CD8-positive, alpha-beta memory T cell (primary cell): ENCODE measurements at regions not wholly inside any gene's neighbourhood (a gene's known extent, or its start where the extent isn't known, plus 50 kb on each side); places are given as distances from the start of the nearest gene placed in this dataset.

ENCODE experiments used
- CTCF ChIA-PET: fragments of 350-600 bp; sonication (Branson Sonifier 250); formaldehyde crosslinking; loops from one replicate; lab custom pipeline; 2021; ENCODE audit warnings: antibody characterized with exemption; lab: Charles Lee
- POLR2A ChIA-PET: fragments of 350-600 bp; sonication (Branson Sonifier 250); formaldehyde crosslinking; loops from one replicate; lab custom pipeline; 2021; ENCODE audit warnings: antibody characterized with exemption; lab: Charles Lee
- DNase-seq, 5 donors: peaks; one replicate each; pipeline versions ENCODE4 v3.0.0 to v3.0.0-alpha.2; 2020 to 2022; ENCODE audit warnings: mixed read lengths in 1 of 5
- H3K27ac ChIP-seq: one replicate; pipeline ENCODE4 v1.7.0; 2013; ENCODE audit warnings: low read depth, mild to moderate bottlenecking, low read length, moderate library complexity
- H3K27me3 ChIP-seq: 2 replicates; pipeline ENCODE4 v1.7.0; 2013; ENCODE audit warnings: low read length, mild to moderate bottlenecking; ENCODE audit not compliant: insufficient read depth, poor library complexity, severe bottlenecking
- H3K36me3 ChIP-seq: 2 replicates; pipeline ENCODE4 v1.7.0; 2013; ENCODE audit warnings: mild to moderate bottlenecking, low read length, moderate library complexity; ENCODE audit not compliant: insufficient read depth
- H3K4me1 ChIP-seq: 2 replicates; pipeline ENCODE4 v1.7.0; 2013; ENCODE audit warnings: mild to moderate bottlenecking, low read length, moderate library complexity; ENCODE audit not compliant: insufficient read depth
- H3K4me3 ChIP-seq: 2 replicates; pipeline ENCODE4 v1.7.0; 2013; ENCODE audit warnings: mild to moderate bottlenecking, low read length
- H3K9me3 ChIP-seq: 2 replicates; pipeline ENCODE4 v1.7.0; 2013; ENCODE audit warnings: mild to moderate bottlenecking, low read length
- H3K27ac Mint-ChIP-seq, 8 donors: one replicate each; pipeline ENCODE4 v1.8.0; 2020 to 2021; ENCODE audit warnings: mixed read lengths in 8 of 8, mild to moderate bottlenecking in 6 of 8, inconsistent platforms in 3 of 8, moderate library complexity in 3 of 8
- H3K27me3 Mint-ChIP-seq, 2 donors: one replicate each; pipeline ENCODE4 v1.8.0; 2020 to 2021; ENCODE audit warnings: mixed read lengths in 2 of 2, mild to moderate bottlenecking in 1 of 2, moderate library complexity in 1 of 2
- H3K36me3 Mint-ChIP-seq, 3 donors: one replicate each; pipeline ENCODE4 v1.8.0; 2020 to 2021; ENCODE audit warnings: mixed read lengths in 3 of 3, inconsistent platforms in 1 of 3, mild to moderate bottlenecking in 1 of 3
- H3K4me1 Mint-ChIP-seq, 3 donors: one replicate each; pipeline ENCODE4 v1.8.0; 2020 to 2021; ENCODE audit warnings: mixed read lengths in 3 of 3, inconsistent platforms in 1 of 3, mild to moderate bottlenecking in 1 of 3
- H3K4me3 Mint-ChIP-seq, 7 donors: one replicate each; pipeline ENCODE4 v1.8.0; 2020 to 2021; ENCODE audit warnings: mixed read lengths in 7 of 7, mild to moderate bottlenecking in 6 of 7, moderate library complexity in 4 of 7, inconsistent platforms in 2 of 7
- H3K9me3 Mint-ChIP-seq, 5 donors: one replicate each; pipeline ENCODE4 v1.8.0; 2020 to 2022; ENCODE audit warnings: mixed read lengths in 5 of 5, mild to moderate bottlenecking in 3 of 5, moderate library complexity in 2 of 5, inconsistent platforms in 1 of 5

- H3K36me3 ChIP-seq = no peaks in the 10 kb centered on the region
- Mint-ChIP-seq H3K36me3 (no peaks in the 10 kb centered on the region), H3K27ac (no peak overlapping the region), H3K4me3 (no peak overlapping the region), H3K27me3 (peaks cover 4 to 15% of the 10 kb centered on the region in 2 donors), H3K9me3 (peaks cover 0 to 3% (median 0%) of the 10 kb centered on the region in 5 donors), H3K4me1 (no peaks in the 10 kb centered on the region)
- H3K27ac ChIP-seq = no peak overlapping the region
- CTCF ChIA-PET = no interaction called here
- H3K9me3 ChIP-seq = no peaks in the 10 kb centered on the region
- no peaks in the 10 kb centered on the region for H3K4me1 ChIP-seq
- no peak overlapping the region for H3K4me3 ChIP-seq
- no peaks in the 10 kb centered on the region for H3K27me3 ChIP-seq
- POLR2A ChIA-PET = no interaction called here
- DNase-seq = no peak
These were observed 66.1 kb upstream of the USP38 start for GRCh38 chr4:143118663-143119062.

- H3K27me3 Mint-ChIP-seq = peaks cover 8 to 23% of the 10 kb centered on the region in 2 donors
- no peaks in the 10 kb centered on the region for H3K4me1 ChIP-seq
- H3K4me1 Mint-ChIP-seq = no peaks in the 10 kb centered on the region
- H3K36me3 ChIP-seq = no peaks in the 10 kb centered on the region
- no peak for DNase-seq
- H3K4me3 ChIP-seq = no peak overlapping the region
- POLR2A ChIA-PET = no interaction called here
- no peaks in the 10 kb centered on the region for H3K9me3 ChIP-seq
- no peak overlapping the region for H3K27ac Mint-ChIP-seq
- CTCF ChIA-PET = no interaction called here
- no peak overlapping the region for H3K4me3 Mint-ChIP-seq
- H3K27me3 ChIP-seq = no peaks in the 10 kb centered on the region
- no peaks in the 10 kb centered on the region for H3K36me3 Mint-ChIP-seq
- no peak overlapping the region for H3K27ac ChIP-seq
- H3K9me3 Mint-ChIP-seq = peaks cover 0 to 8% (median 3%) of the 10 kb centered on the region in 5 donors
These were observed 57.1 kb upstream of the USP38 start for GRCh38 chr4:143127621-143128020.

- no peak for DNase-seq
- Mint-ChIP-seq H3K4me3 (no peak overlapping the region), H3K27ac (no peak overlapping the region), H3K9me3 (no peaks in the 10 kb centered on the region), H3K27me3 (peaks cover 0 to 8% of the 10 kb centered on the region in 2 donors), H3K36me3 (no peaks in the 10 kb centered on the region), H3K4me1 (no peaks in the 10 kb centered on the region)
- H3K27ac ChIP-seq = no peak overlapping the region
- ChIA-PET CTCF (no interaction called here), POLR2A (no interaction called here)
- H3K4me1 ChIP-seq = no peaks in the 10 kb centered on the region
- no peaks in the 10 kb centered on the region for H3K9me3 ChIP-seq
- no peaks in the 10 kb centered on the region for H3K36me3 ChIP-seq
- no peak overlapping the region for H3K4me3 ChIP-seq
- no peaks in the 10 kb centered on the region for H3K27me3 ChIP-seq
These were observed 50.7 kb upstream of the USP38 start for GRCh38 chr4:143133977-143134376.
